BLaER1 (cell line): ENCODE measurements at regions not wholly inside any gene's neighbourhood (a gene's known extent, or its start where the extent isn't known, plus 50 kb on each side); places are given as distances from the start of the nearest gene placed in this dataset.
A peak's percentile ranks its signal among the peaks of the same experiment; 100 is the strongest.

Experiments used
- H3K27ac ChIP-seq: shearing (Covaris generic); formaldehyde crosslinking; 2 replicates; pipeline ENCODE4 v1.8.1; 2022
- H3K27me3 ChIP-seq: shearing (Covaris generic); formaldehyde crosslinking; 2 replicates; pipeline ENCODE4 v1.8.1; 2022
- H3K36me3 ChIP-seq: shearing (Covaris generic); formaldehyde crosslinking; 2 replicates; pipeline ENCODE4 v1.8.1; 2022
- H3K4me1 ChIP-seq: shearing (Covaris generic); formaldehyde crosslinking; 2 replicates; pipeline ENCODE4 v1.8.1; 2022
- H3K4me2 ChIP-seq: shearing (Covaris generic); formaldehyde crosslinking; 2 replicates; pipeline ENCODE4 v1.8.1; 2022
- H3K4me3 ChIP-seq: shearing (Covaris generic); formaldehyde crosslinking; 2 replicates; pipeline ENCODE4 v1.8.1; 2022
- H3K9ac ChIP-seq: shearing (Covaris generic); formaldehyde crosslinking; 2 replicates; pipeline ENCODE4 v1.8.1; 2022
- H3K9me3 ChIP-seq: shearing (Covaris generic); formaldehyde crosslinking; 2 replicates; pipeline ENCODE4 v1.8.1; 2022
- H4K20me1 ChIP-seq: shearing (Covaris generic); formaldehyde crosslinking; 2 replicates; pipeline ENCODE4 v1.8.1; 2022
- Cebpa-rat ChIP-seq: shearing (Covaris generic); IDR thresholded peaks from 2 replicates; pipeline ENCODE4 v1.8.1; 2022

DNA sequence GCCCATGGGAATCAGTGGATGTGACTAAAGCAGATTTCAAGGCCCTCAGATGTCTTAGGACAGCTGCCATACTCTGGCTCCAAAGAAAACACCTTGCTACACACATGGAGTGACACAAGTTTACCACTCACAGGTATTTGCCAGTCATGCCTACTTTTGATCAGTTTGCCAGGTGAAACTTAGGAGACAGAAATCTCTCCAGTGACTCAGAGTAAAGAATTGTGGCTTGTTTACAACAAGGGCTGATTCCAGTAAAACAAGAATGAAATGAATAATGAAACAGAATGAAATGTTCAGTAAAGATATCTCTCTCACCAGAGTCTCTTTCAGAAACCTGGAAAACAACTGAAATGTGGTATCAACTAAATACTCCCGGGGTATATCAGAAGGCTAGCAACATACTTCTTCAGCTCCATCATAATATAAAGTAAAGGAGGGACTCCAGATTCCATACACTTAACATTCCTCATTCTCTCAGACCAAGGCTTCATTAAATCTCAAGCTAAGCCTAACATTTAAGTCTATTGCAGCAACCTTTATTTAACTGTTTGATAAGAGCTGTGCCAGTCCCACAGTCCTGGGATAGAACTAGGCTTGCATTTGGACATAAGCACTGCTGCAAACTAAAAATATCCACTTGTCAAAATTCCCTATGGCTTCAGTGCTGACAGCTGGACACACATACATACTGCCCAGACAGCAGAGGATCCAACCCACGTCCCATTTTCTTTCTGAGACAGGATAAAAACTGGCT is 143.3 kb downstream of the SIPA1L2 start:
- H3K4me1 ChIP-seq, result peaks cover 7% of the 10 kb centered on the region; the same call in 1 of the 2 replicates
- peak overlapping the region; percentile 7; the same call in 1 of the 2 replicates for H3K4me2 ChIP-seq
- no peak overlapping the region for H3K9ac ChIP-seq
- H3K9me3 ChIP-seq, result no peaks in the 10 kb centered on the region
- no peaks in the 10 kb centered on the region for H3K36me3 ChIP-seq
- no peaks in the 10 kb centered on the region for H4K20me1 ChIP-seq
- H3K4me3 ChIP-seq, result no peak overlapping the region
- TF ChIP-seq Cebpa-rat, result no peak
- H3K27ac ChIP-seq, result no peak overlapping the region
- H3K27me3 ChIP-seq, result no peaks in the 10 kb centered on the region

DNA sequence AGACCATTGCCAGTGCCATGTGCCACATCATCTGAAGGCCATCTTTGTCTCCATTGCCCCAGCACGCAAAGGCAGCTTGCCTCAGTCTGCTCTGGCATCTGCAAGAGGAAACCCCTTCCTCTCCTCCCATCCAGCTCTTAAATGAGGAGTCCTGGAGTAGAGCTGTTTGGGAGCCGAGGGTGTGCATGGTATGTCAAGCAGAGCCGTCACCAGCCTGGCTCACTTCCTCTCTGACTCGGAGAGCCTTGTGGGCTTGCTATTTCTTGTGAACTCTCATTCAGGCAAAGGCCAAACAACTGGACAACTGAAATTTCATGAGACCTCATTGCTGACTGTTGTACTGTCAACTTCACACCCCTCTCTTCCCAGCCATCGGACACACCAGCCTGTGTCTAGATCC is 143.9 kb downstream of the SIPA1L2 start:
- Histone ChIP-seq H3K36me3 (no peaks in the 10 kb centered on the region), H3K27me3 (no peaks in the 10 kb centered on the region), H3K4me2 (peak overlapping the region; percentile 7; the same call in 1 of the 2 replicates), H3K27ac (no peak overlapping the region), H3K4me3 (no peak overlapping the region), H3K9me3 (no peaks in the 10 kb centered on the region), H4K20me1 (no peaks in the 10 kb centered on the region), H3K4me1 (peaks cover 7% of the 10 kb centered on the region; the same call in 1 of the 2 replicates), H3K9ac (no peak overlapping the region)
- TF ChIP-seq Cebpa-rat, result no peak

GRCh38 chr1:232484856-232485255 is 145.1 kb downstream of the SIPA1L2 start:
- no peaks in the 10 kb centered on the region for H3K9me3 ChIP-seq
- no peak overlapping the region for H3K9ac ChIP-seq
- no peak overlapping the region for H3K27ac ChIP-seq
- no peaks in the 10 kb centered on the region for H3K36me3 ChIP-seq
- no peak overlapping the region for H3K4me3 ChIP-seq
- no peak for TF ChIP-seq Cebpa-rat
- H3K4me2 ChIP-seq, result no peak overlapping the region
- H3K4me1 ChIP-seq, result peaks cover 7% of the 10 kb centered on the region; the same call in 1 of the 2 replicates
- no peaks in the 10 kb centered on the region for H3K27me3 ChIP-seq
- H4K20me1 ChIP-seq, result no peaks in the 10 kb centered on the region

DNA sequence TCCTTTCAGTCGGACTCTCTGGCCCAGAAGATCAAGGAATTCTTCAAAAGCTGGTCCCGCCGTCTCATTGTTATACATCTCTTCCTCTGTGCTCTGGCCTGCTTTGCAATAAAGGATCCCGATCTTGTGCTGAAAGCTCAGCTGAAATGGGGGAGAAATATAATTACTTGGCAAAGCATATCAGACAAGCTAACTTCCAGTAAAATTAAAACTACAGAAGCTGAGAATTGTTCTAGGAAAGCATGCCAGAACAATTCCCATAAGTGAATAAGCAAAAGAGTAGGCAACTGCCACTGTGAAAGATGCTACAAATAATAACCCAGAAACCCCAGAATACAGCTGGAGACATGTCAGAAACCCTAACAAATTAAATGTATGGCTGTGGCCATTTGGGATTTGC is 146.1 kb downstream of the SIPA1L2 start:
- H3K27ac ChIP-seq, result no peak overlapping the region
- H4K20me1 ChIP-seq, result no peaks in the 10 kb centered on the region
- no peak overlapping the region for H3K9ac ChIP-seq
- no peak overlapping the region for H3K4me2 ChIP-seq
- no peaks in the 10 kb centered on the region for H3K27me3 ChIP-seq
- no peaks in the 10 kb centered on the region for H3K9me3 ChIP-seq
- no peaks in the 10 kb centered on the region for H3K36me3 ChIP-seq
- TF ChIP-seq Cebpa-rat, result no peak
- H3K4me3 ChIP-seq, result no peak overlapping the region
- peaks cover 7% of the 10 kb centered on the region; the same call in 1 of the 2 replicates for H3K4me1 ChIP-seq

GRCh38 chr1:232481091-232481490 is 148.8 kb downstream of the SIPA1L2 start:
- TF ChIP-seq Cebpa-rat, result no peak
- Histone ChIP-seq H4K20me1 (no peaks in the 10 kb centered on the region), H3K4me2 (no peak overlapping the region), H3K4me1 (peaks cover 11% of the 10 kb centered on the region), H3K27ac (no peak overlapping the region), H3K9me3 (no peaks in the 10 kb centered on the region), H3K27me3 (no peaks in the 10 kb centered on the region), H3K9ac (no peak overlapping the region), H3K4me3 (no peak overlapping the region), H3K36me3 (no peaks in the 10 kb centered on the region)

GRCh38 chr1:232477728-232478127 is 152.2 kb downstream of the SIPA1L2 start:
- Histone ChIP-seq H3K27me3 (no peaks in the 10 kb centered on the region), H3K27ac (no peak overlapping the region), H3K9me3 (no peaks in the 10 kb centered on the region), H3K36me3 (no peaks in the 10 kb centered on the region), H3K9ac (no peak overlapping the region), H3K4me2 (peak overlapping the region; percentile 18; the same call in 1 of the 2 replicates), H3K4me1 (peaks cover 7% of the 10 kb centered on the region), H3K4me3 (no peak overlapping the region), H4K20me1 (no peaks in the 10 kb centered on the region)
- no peak for TF ChIP-seq Cebpa-rat

DNA sequence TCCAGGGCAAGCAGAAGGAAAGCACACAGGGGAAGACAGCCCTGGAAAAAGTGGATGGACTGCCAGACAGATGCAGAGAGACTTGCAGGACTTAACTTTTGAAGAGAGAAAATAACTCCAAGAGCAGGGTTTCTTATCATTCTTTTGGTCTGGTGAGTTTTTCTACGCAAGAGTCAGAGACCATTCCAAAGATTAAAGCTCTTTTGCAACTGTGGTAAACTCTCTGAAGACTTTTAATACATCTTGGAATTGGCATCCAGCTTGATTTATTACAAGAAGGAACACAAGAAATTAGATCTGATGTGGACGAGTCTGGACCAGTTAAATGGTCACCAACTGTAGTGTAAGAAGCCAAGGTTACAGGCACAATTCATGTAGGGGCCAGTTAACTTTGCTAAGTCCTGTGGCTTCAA is 153.4 kb downstream of the SIPA1L2 start:
- no peaks in the 10 kb centered on the region for H3K27me3 ChIP-seq
- no peaks in the 10 kb centered on the region for H4K20me1 ChIP-seq
- H3K4me2 ChIP-seq, result no peak overlapping the region
- peaks cover 7% of the 10 kb centered on the region for H3K4me1 ChIP-seq
- H3K4me3 ChIP-seq, result no peak overlapping the region
- no peak for TF ChIP-seq Cebpa-rat
- no peak overlapping the region for H3K27ac ChIP-seq
- H3K9me3 ChIP-seq, result no peaks in the 10 kb centered on the region
- no peaks in the 10 kb centered on the region for H3K36me3 ChIP-seq
- no peak overlapping the region for H3K9ac ChIP-seq

GRCh38 chr1:232474826-232475225 is 155.1 kb downstream of the SIPA1L2 start:
- Histone ChIP-seq H3K9ac (no peak overlapping the region), H3K9me3 (no peaks in the 10 kb centered on the region), H3K4me2 (no peak overlapping the region), H3K4me1 (peaks cover 7% of the 10 kb centered on the region), H3K27ac (no peak overlapping the region), H3K36me3 (no peaks in the 10 kb centered on the region), H4K20me1 (no peaks in the 10 kb centered on the region), H3K4me3 (no peak overlapping the region), H3K27me3 (no peaks in the 10 kb centered on the region)
- no peak for TF ChIP-seq Cebpa-rat

DNA sequence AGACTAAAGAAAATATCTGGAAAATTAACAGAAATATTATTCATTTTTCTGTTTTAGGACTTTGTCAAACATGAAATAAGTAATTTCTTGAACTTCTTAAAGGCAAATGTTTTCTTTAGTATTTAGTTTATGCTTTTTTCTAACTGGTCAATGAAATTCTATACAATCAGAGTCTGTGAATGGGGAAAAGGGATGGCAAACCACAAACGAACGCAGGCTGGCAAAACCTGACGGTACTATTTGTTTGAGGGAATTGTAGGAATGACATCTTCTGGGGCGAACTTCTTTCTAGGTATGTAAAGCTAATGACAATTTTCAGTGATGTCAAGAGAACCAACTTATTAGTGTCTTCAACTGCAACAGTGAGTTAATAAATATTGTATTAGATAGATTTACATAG is 156.0 kb downstream of the SIPA1L2 start:
- no peaks in the 10 kb centered on the region for H3K27me3 ChIP-seq
- no peak overlapping the region for H3K4me3 ChIP-seq
- no peaks in the 10 kb centered on the region for H4K20me1 ChIP-seq
- peaks cover 7% of the 10 kb centered on the region for H3K4me1 ChIP-seq
- no peak overlapping the region for H3K27ac ChIP-seq
- no peak overlapping the region for H3K9ac ChIP-seq
- H3K4me2 ChIP-seq, result no peak overlapping the region
- H3K9me3 ChIP-seq, result no peaks in the 10 kb centered on the region
- H3K36me3 ChIP-seq, result no peaks in the 10 kb centered on the region
- TF ChIP-seq Cebpa-rat, result no peak

- no peak overlapping the region for H3K9ac ChIP-seq
- no peak overlapping the region for H3K4me2 ChIP-seq
- H3K9me3 ChIP-seq, result no peaks in the 10 kb centered on the region
Observed at GRCh38 chr1:232473324-232473723, 156.6 kb downstream of the SIPA1L2 start.

More at GRCh38 chr1:232473324-232473723, 156.6 kb downstream of the SIPA1L2 start:
- Histone ChIP-seq H3K4me3 (no peak overlapping the region), H3K27me3 (no peaks in the 10 kb centered on the region), H3K27ac (no peak overlapping the region), H3K4me1 (peaks cover 7% of the 10 kb centered on the region), H3K36me3 (no peaks in the 10 kb centered on the region), H4K20me1 (no peaks in the 10 kb centered on the region)
- TF ChIP-seq Cebpa-rat, result no peak
